UCSD-AML1 (cell line): ENCODE measurements at regions not wholly inside any gene's neighbourhood (a gene's known extent, or its start where the extent isn't known, plus 50 kb on each side); places are given as distances from the start of the nearest gene placed in this dataset.

Experiments used
- DNase-seq: peaks from one replicate; lab custom pipeline; 2025; ENCODE audit not compliant: unreplicated experiment; lab: John Stamatoyannopoulos, UW

- DNase-seq, result no peak
These were observed 239.3 kb upstream of the PAPPA start for GRCh38 chr9:115914291-115914690.

GRCh38 chr9:115921301-115921700 is 232.3 kb upstream of the PAPPA start:
- no peak for DNase-seq

DNA sequence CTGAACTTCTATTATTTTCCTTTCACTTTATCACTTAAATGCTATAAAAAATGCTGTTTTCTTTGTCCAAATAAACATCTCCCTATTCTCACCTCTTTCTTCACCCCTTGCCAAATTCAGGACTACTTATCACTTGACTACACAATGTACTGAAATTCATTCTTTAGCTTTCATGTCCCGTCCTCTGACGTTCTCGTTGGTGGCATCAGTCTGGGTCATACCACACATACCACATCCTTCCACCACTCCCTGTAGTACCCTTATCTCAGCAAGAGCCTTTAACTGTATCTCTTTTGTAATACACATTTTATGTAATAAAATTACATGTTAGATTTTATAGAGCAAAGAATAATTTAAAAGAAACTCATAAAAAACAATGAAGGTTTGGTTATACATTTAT is 231.1 kb upstream of the PAPPA start:
- DNase-seq, result no peak

DNA sequence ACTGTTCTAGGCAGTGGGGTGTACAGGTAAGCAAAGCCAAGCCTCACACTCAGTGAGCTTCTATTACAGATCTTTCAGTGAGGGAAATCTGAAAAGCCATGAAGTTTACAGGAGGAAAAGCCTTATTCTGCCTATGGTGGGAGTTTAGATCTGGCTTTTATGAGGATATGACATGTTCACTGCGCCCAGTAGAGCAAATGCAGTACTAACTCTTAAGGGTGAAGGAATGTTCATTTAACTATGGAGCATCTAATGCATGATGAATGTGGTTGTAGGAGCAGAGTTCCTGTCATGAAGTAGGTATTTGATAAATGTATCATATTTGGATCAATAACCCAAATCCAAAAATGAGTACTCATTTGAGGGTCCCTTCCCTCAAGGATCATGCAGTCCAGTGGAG is 230.2 kb upstream of the PAPPA start:
- no peak for DNase-seq

GRCh38 chr9:115923903-115924668 is 229.5 kb upstream of the PAPPA start:
- DNase-seq, result no peak

DNA sequence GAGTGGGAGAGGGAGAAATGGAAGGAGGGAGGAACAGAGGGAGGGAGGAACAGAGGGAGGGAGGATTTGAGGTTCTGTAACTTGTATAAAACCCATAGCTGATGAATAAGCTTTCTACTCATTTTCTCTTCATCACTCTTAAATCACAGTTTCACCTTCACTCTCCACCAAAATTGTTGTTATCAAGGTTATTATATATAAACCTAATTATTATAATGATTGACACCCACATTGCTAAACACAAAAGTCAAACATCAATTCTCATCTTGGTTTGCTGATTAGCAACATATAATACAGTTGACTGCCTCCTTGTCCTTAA is 229.0 kb upstream of the PAPPA start:
- no peak for DNase-seq

DNA sequence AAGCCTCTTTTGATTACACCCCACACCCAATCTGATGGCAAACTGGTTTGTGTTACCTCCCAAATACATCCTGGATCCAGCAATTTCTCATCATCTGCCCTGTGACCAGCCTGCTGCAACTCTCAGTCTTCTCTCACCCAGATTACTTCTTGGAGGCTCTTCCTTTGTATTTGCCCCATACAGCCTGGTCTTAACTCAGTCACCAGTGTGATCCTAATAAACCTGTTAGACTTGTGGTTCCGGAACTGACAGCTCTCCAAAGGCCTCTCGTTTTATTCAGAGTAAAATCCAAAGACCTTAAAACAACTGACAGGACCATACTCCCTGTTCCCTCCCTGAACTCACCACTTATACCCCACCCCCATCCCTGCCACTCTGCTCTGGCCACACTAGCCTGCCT is 228.2 kb upstream of the PAPPA start:
- no peak for DNase-seq

DNA sequence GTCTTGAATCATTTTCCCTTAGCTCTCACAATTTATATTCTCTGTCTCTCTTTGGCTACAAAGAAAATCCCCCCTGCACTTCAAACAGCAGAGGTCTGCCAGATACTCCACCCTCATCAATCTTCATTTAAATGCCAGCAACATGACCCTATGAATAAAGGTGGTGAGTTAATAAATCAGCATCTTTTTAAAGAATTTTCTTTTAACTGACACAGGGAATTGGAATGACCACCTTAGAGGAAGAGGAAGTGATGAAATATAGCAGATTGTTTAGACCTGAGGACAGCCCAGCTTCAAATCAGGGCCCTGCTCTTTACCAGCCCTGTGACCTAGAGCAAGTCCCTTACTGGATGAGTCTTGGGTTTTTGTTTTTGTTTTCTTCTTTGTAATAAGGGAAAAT is 223.1 kb upstream of the PAPPA start:
- DNase-seq, result no peak

GRCh38 chr9:115938479-115938878 is 215.1 kb upstream of the PAPPA start:
- no peak for DNase-seq

DNA sequence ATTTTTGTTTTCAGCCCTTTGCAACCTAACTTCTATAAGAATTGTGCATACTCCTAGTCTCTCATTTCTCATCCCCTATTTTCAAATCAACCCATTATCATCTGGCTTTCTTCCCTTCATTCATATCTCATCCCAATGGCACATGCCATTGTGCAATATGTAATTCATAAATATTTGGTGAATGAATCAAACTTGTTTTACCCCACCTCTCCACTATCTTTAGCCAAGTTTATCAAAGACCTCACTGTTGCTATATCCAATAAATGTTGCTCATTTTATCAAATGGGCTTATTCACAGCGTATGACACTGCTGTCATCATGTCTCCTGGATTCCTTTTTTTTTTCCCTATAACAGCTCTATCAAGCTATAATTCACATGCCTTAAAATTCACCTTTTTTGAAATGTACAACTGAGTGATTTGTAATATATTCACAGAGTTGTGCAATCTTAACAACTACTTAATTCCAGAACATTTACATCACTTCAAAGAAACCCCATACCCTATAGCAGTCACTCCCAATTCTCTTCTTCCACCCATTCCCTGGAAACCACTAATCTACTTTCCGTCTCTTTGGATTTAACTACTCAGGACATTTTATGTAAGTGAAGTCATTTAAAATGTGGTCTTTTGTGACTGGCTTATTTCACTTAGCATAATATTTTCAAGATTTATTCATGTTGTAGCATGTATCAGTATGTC is 214.4 kb upstream of the PAPPA start:
- no peak for DNase-seq

GRCh38 chr9:115941561-115942315 is 211.9 kb upstream of the PAPPA start:
- no peak for DNase-seq

DNA sequence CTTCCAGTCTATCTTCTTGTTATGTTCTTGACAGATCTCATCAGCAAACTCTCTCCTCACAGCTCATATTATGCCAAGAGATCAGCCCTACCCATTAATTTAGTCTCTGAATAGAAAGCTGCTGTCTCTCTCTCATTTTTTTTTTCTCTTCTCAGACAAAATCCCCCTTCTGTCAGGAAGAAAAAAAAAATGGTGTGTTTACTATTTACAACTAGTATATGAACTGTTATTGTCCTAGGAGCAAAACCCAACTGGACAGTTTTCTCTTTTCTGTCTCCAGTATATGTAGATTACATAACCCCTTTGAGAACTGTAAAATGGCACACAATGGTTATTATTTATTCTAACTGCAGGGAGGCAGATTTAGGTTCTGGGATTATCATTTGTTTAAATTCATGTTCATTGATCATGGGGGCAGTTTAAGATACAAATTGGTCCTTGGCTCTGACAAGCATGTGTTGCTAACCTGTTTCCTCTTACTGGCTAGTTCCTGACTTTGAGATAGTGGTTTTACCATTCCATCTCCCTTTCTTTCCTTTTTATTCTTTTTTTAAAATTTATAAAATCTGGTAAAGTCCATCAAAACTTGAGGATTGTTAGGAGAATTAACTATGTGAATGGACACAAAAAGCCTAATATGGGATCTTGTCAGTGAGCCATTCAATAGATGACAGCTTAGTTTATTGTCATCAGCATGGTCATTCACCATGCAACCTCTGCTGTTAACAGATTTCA is 210.0 kb upstream of the PAPPA start:
- DNase-seq, result no peak

DNA sequence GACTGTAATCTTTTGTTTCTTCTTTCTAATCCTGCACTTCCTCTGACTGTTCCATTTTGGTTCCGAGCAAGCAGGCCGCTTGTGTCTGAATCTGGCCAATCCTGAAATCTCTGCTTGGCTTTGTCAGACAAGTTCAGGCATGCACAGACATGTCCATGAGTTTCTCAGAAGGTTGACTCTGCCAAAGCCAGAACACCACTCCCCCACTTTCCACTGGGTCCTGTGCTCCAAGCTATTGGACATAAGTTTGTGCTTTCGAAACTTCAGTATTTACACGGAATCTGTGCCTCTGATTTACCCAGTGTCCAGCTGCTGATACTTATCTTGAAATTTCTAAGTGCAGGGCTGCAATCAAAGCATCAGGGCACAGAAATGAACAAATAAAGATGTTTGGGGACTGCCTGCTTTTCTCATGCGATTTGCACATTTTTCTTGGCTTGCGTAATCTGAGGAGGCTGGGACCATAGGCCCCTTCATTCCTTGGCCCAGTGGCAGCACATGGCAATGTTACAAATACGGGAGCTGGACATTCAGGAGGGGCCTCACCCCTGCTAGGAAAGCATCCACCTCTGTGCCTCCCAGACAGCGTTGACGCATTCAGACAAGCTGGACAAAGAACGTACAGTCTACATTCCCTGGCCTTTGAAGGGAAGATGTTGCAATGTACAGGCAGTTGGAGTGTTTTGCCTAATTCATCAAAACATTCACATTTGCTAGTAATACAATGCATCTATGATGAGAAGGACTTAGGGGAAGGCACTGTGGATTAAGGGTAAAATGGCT is 209.2 kb upstream of the PAPPA start:
- DNase-seq, result no peak

DNA sequence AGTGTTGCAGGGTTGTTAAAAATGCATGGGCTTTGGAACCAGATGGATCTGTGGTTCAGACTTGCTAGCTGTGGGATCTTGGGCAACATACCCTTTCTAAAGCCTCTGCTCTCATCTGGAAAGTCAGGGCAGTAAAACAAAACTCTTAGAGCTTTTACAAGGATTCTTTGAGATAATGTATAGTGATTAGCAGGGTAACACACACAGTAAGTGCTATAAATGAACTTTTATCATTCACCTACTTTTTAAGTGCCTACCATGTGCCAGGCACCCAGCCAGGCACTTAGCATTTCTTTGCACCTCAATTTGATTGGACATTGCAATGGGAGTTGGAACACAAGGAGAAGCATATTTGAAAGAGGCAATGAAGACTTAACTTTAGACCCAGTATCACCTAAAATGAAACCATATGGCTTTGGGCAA is 208.6 kb upstream of the PAPPA start:
- DNase-seq, result no peak

DNA sequence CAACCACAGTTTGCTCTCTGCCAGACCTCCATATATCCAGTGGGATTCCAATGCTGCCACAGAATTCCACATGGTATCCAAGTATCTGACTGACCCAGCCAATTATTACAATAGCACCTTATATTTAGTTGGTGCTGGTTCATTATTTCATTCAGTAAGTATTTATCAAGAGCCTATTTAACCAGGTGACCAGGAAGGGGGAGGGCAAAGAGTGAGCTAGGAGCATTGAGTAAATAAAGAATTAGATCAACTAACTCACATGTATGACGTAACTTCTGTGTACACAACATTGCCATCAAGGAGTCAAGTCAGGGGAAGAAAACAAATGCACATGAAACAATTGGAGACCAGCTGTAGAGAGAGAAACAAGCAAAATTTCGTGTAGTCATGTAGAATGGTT is 207.1 kb upstream of the PAPPA start:
- DNase-seq, result no peak

- DNase-seq, result no peak
These were observed 201.6 kb upstream of the PAPPA start for GRCh38 chr9:115951977-115952376.

GRCh38 chr9:115952430-115953292 is 200.9 kb upstream of the PAPPA start:
- no peak for DNase-seq

DNA sequence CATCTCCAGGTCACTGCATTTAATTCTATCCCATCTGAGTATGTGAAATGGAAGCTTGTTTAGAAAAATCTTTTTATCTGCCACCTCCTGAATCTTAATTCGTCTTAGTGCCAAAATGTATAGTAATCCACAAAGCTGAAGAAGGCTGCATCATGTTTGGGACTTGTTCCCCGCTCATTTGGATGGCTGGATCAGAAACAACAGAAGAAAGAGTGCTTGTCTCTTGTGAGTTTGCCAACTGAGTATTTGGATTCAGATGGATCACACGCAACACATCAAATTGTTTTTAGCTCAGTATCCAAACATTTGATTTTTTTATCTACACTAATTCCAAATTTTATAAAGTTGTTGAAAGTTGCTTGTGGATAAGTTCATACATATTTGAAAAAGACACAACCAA is 197.2 kb upstream of the PAPPA start:
- no peak for DNase-seq

- DNase-seq, result no peak
These were observed 196.0 kb upstream of the PAPPA start for GRCh38 chr9:115957585-115957984.
